ENCODE measurements at regions not wholly inside any gene's neighbourhood (a gene's known extent, or its start where the extent isn't known, plus 50 kb on each side); places are given as distances from the start of the nearest gene placed in this dataset.

- no peak for TF ChIP-seq CTCF (IDR thresholded peaks at IDR 0.05; ENCODE audit: control extremely low read depth, extremely low read depth, low read depth, missing control alignments)
- ChIA-PET POLR2A (no interaction called here), CTCF (interaction anchor here (1.0 to 1.1 kb wide), 2 partner anchors 9 to 13 kb away, joined by 3 read pairs; no protein-coding TSS in a partner anchor)
- no peak for DNase-seq (ENCODE audit: extremely low spot score)
These were observed 194.9 kb upstream of the HNMT start for GRCh38 chr2:137769406-137769805.

GRCh38 chr2:137770166-137770565 is 194.1 kb upstream of the HNMT start:
- ChIA-PET POLR2A (no interaction called here), CTCF (interaction anchor here (1.0 to 1.1 kb wide), 2 partner anchors 9 to 12 kb away, joined by 3 read pairs; no protein-coding TSS in a partner anchor)
- DNase-seq (ENCODE audit: extremely low spot score), result no peak
- no peak for TF ChIP-seq CTCF (IDR thresholded peaks at IDR 0.05; ENCODE audit: control extremely low read depth, extremely low read depth, low read depth, missing control alignments)

- POLR2A ChIA-PET, result no interaction called here
- DNase-seq (ENCODE audit: extremely low spot score), result no peak
- CTCF ChIA-PET, result no interaction called here
- no peak for TF ChIP-seq CTCF (IDR thresholded peaks at IDR 0.05; ENCODE audit: control extremely low read depth, extremely low read depth, low read depth, missing control alignments)
These were observed 193.2 kb upstream of the HNMT start for GRCh38 chr2:137771064-137771463.

DNA sequence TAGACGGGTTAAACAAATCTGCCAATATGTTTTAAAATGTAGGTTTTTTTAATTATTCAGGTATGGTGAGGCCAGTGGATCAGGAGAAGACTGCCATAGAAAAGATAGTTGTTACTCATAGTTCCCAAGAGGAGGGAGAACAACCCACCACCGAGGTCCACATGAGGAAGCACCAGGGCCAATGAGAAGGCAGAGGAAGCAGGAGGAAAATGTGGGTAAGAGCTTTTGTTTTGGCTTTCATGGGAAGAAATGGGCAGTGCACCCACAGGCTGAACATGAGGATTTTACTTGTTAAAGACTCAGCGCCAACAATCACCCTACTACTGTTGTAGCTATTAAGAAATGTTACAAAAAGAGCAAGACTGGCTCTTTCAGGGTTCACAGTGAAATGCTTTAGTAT is 191.8 kb upstream of the HNMT start:
- ChIA-PET CTCF (interaction anchor here (1.8 kb wide), 1 partner anchor 10 kb away, joined by 4 read pairs; no protein-coding TSS in a partner anchor), POLR2A (no interaction called here)
- TF ChIP-seq CTCF (IDR thresholded peaks at IDR 0.05; ENCODE audit: control extremely low read depth, extremely low read depth, low read depth, missing control alignments), result no peak
- no peak for DNase-seq (ENCODE audit: extremely low spot score)

DNA sequence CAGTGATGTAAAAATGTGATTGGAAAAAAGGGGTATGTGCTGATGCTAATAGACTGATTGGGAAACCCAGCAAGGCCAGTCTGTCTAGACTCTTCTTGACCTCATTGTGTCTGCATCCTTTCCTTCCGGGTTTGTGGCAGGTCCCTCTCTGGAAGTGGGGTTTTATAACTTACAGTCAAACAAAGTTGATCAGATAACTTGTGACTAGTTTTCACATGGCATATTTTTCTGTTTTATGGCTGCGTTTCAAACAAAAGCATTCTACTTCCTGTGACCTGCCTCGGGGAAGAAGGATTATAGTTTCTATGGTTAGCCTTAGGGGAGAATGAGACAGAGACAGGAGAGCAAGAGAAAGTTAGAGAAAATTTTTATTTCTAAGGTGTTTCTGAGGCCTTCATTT is 188.7 kb upstream of the HNMT start:
- ChIA-PET POLR2A (no interaction called here), CTCF (no interaction called here)
- DNase-seq (ENCODE audit: extremely low spot score), result no peak
- no peak for TF ChIP-seq CTCF (IDR thresholded peaks at IDR 0.05; ENCODE audit: control extremely low read depth, extremely low read depth, low read depth, missing control alignments)

DNA sequence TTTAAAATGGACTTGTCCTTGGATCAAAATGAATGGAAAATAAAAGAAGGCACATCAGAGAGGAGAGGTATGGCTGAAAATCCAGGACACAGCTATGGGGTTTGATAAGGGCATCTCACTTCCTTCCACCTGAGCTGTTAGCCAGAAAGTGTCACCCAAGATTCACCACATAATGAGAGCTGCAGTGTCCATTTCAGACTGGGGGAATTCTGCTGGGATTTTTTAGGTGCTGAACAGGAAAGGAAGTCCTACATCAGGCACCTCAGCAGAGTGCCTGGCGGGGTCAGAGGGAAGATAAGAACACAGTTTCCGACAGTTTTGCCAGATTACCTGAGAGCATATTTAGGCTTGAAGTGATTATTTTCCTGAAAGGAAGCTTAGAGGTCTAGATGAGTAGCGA is 187.6 kb upstream of the HNMT start:
- no peak for TF ChIP-seq CTCF (IDR thresholded peaks at IDR 0.05; ENCODE audit: control extremely low read depth, extremely low read depth, low read depth, missing control alignments)
- CTCF ChIA-PET, result interaction anchor here (1.3 kb wide), 1 partner anchor 12 kb away, joined by 3 read pairs; no protein-coding TSS in a partner anchor
- no peak for DNase-seq (ENCODE audit: extremely low spot score)
- POLR2A ChIA-PET, result interaction anchor here (0.5 kb wide), 1 partner anchor 1550 kb away, joined by 5 read pairs; no protein-coding TSS in a partner anchor

DNA sequence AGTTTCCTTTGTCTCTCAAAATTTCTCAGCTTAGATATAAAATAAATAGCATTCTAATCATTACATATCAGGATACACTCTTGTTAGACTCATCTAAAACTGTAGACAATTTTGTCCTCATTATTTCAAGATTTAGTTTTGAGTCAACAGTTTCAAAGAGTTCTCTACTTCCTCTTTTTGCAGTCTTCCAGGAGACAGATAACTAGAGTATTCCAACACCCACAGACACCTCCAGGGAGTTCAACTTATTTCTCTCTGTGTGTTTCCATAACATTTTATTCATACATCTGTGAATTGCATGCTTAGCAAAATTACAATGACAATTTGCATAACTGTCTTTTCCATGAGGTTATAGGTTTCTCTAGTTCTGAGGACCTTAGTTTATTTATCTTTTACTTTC is 166.6 kb upstream of the HNMT start:
- POLR2A ChIA-PET, result no interaction called here

More for the DNA sequence above, 166.6 kb upstream of the HNMT start:
- no peak for DNase-seq (ENCODE audit: extremely low spot score)
- TF ChIP-seq CTCF (IDR thresholded peaks at IDR 0.05; ENCODE audit: control extremely low read depth, extremely low read depth, low read depth, missing control alignments), result no peak
- CTCF ChIA-PET, result no interaction called here
